GM23338 (cell line): ENCODE measurements at regions not wholly inside any gene's neighbourhood (a gene's known extent, or its start where the extent isn't known, plus 50 kb on each side); places are given as distances from the start of the nearest gene placed in this dataset.

Experiments used
- ATAC-seq: fragments of 200-7000 bp; cut with Tn5 transposase; 3 replicates; pipeline ENCODE4 v1.9.1; 2020
- DNase-seq: peaks from one replicate; pipeline ENCODE4 v3.0.0-alpha.2; 2015; ENCODE audit warnings: low spot score
- H2AFZ ChIP-seq: fragments of 200-600 bp; sonication (generic); 2 replicates; pipeline ENCODE4 v1.8.0; 2016; ENCODE audit warnings: antibody characterized with exemption, mild to moderate bottlenecking, moderate library complexity
- H3F3A ChIP-seq: fragments of 200-600 bp; sonication (generic); replicated peaks from 2 replicates; pipeline ENCODE4 v1.8.0; 2017; ENCODE audit warnings: antibody characterized with exemption, mixed run types, low read depth
- H3K27ac ChIP-seq: fragments of 200-600 bp; sonication (generic); 2 replicates; pipeline ENCODE4 v1.6.1; 2016; ENCODE audit warnings: low read depth
- H3K27me3 ChIP-seq: fragments of 200-600 bp; sonication (generic); 2 replicates; pipeline ENCODE4 v1.8.0; 2016; ENCODE audit warnings: mild to moderate bottlenecking, mixed run types, moderate library complexity; ENCODE audit not compliant: insufficient read depth
- H3K36me3 ChIP-seq: fragments of 200-600 bp; sonication (generic); 2 replicates; pipeline ENCODE4 v1.8.0; 2016; ENCODE audit warnings: mild to moderate bottlenecking; ENCODE audit not compliant: insufficient read depth
- H3K4me1 ChIP-seq: fragments of 200-600 bp; sonication (generic); 2 replicates; pipeline ENCODE4 v1.8.0; 2016; ENCODE audit warnings: mild to moderate bottlenecking, moderate library complexity; ENCODE audit not compliant: insufficient read depth
- H3K4me2 ChIP-seq: fragments of 200-600 bp; sonication (generic); 2 replicates; pipeline ENCODE4 v1.7.1; 2017; ENCODE audit warnings: mixed run types
- H3K4me3 ChIP-seq: fragments of 200-600 bp; sonication (generic); 2 replicates; pipeline ENCODE4 v1.6.1; 2016; ENCODE audit warnings: mixed run types
- H3K79me2 ChIP-seq: fragments of 200-600 bp; sonication (generic); replicated peaks from 2 replicates; pipeline ENCODE4 v1.8.0; 2017; ENCODE audit warnings: mild to moderate bottlenecking; ENCODE audit not compliant: insufficient read depth
- H3K9me2 ChIP-seq: fragments of 200-600 bp; sonication (generic); 2 replicates; pipeline ENCODE4 v1.8.0; 2017; ENCODE audit not compliant: insufficient read depth
- H4K20me1 ChIP-seq: fragments of 200-600 bp; sonication (generic); replicated peaks from 2 replicates; pipeline ENCODE4 v1.8.0; 2017; ENCODE audit warnings: mild to moderate bottlenecking; ENCODE audit not compliant: insufficient read depth
- H3K27ac Mint-ChIP-seq: 2 replicates; pipeline ENCODE4 v1.8.0; 2020; ENCODE audit warnings: inconsistent platforms, mild to moderate bottlenecking, moderate library complexity, mixed read lengths
- H3K27me3 Mint-ChIP-seq: 3 replicates; pipeline ENCODE4 v1.8.0; 2022; ENCODE audit warnings: low read depth, mild to moderate bottlenecking, moderate library complexity, mixed read lengths, inconsistent platforms; ENCODE audit not compliant: insufficient read depth, poor library complexity
- H3K36me3 Mint-ChIP-seq: 3 replicates; pipeline ENCODE4 v1.8.0; 2021; ENCODE audit warnings: low read depth, mild to moderate bottlenecking, inconsistent platforms, moderate library complexity, mixed read lengths
- H3K4me1 Mint-ChIP-seq: 3 replicates; pipeline ENCODE4 v1.8.0; 2020; ENCODE audit warnings: mild to moderate bottlenecking, inconsistent platforms, mixed read lengths
- H3K4me3 Mint-ChIP-seq: 3 replicates; pipeline ENCODE4 v1.8.0; 2021; ENCODE audit warnings: moderate library complexity, mild to moderate bottlenecking, inconsistent platforms, mixed read lengths
- H3K9me3 Mint-ChIP-seq: 3 replicates; pipeline ENCODE4 v1.8.0; 2020; ENCODE audit warnings: moderate library complexity, mild to moderate bottlenecking, inconsistent platforms, mixed read lengths
- CREB1 ChIP-seq: fragments of 250-450 bp; sonication (Bioruptor Pico); IDR thresholded peaks from 2 replicates; pipeline ENCODE4 v1.5.0; 2020; ENCODE audit warnings: low read depth, mild to moderate bottlenecking, moderate library complexity
- CTCF ChIP-seq, 2 experiments: fragments of 200-600 bp in 1 of 2; sonication (generic) in 1 of 2; conservative IDR thresholded peaks; 2 replicates each; pipeline versions ENCODE4 v1.5.1 to v1.6.1; 2016 to 2017; ENCODE audit warnings: antibody characterized with exemption in 2 of 2, low read depth in 2 of 2, mild to moderate bottlenecking in 2 of 2, moderate library complexity in 1 of 2
- ETS1 ChIP-seq: IDR thresholded peaks from 2 replicates; pipeline ENCODE4 v1.6.1; 2016; ENCODE audit warnings: antibody characterized with exemption
- EZH2 ChIP-seq: fragments of 200-600 bp; sonication (generic); IDR thresholded peaks from one replicate; pipeline ENCODE4 v1.8.0; 2017; ENCODE audit warnings: antibody characterized with exemption, mild to moderate bottlenecking, low read depth; ENCODE audit not compliant: unreplicated experiment
- EZH2phosphoT487 ChIP-seq: fragments of 200-600 bp; sonication (generic); IDR thresholded peaks from one replicate; pipeline ENCODE4 v1.8.1; 2018; ENCODE audit warnings: antibody characterized with exemption; ENCODE audit not compliant: unreplicated experiment
- JUNB ChIP-seq: IDR thresholded peaks from one replicate; pipeline ENCODE4 v1.6.1; 2016; ENCODE audit warnings: antibody characterized with exemption; ENCODE audit not compliant: unreplicated experiment
- NANOG ChIP-seq: IDR thresholded peaks from 2 replicates; pipeline ENCODE4 v1.6.1; 2016; ENCODE audit warnings: antibody characterized with exemption, borderline replicate concordance
- POLR2AphosphoS5 ChIP-seq: IDR thresholded peaks from 2 replicates; pipeline ENCODE4 v1.6.1; 2016; ENCODE audit warnings: antibody characterized with exemption, low read depth
- REST ChIP-seq: IDR thresholded peaks from one replicate; pipeline ENCODE4 v1.6.1; 2018; ENCODE audit warnings: antibody characterized with exemption; ENCODE audit not compliant: unreplicated experiment
- STAT1 ChIP-seq: IDR thresholded peaks from one replicate; pipeline ENCODE4 v1.6.1; 2016; ENCODE audit warnings: antibody characterized with exemption; ENCODE audit not compliant: unreplicated experiment
- ZNF114 ChIP-seq: fragments of 250-450 bp; sonication (Bioruptor Pico); IDR thresholded peaks from 2 replicates; pipeline ENCODE4 v1.5.0; 2020; ENCODE audit warnings: mild to moderate bottlenecking, moderate library complexity
- ZNF331 ChIP-seq: fragments of 250-450 bp; sonication (Bioruptor Pico); IDR thresholded peaks from 2 replicates; pipeline ENCODE4 v1.5.0; 2020; ENCODE audit warnings: low read depth, mild to moderate bottlenecking, moderate library complexity
- ZNF462 ChIP-seq: fragments of 250-450 bp; sonication (Bioruptor Pico); IDR thresholded peaks from 2 replicates; pipeline ENCODE4 v1.5.0; 2020; ENCODE audit warnings: mild to moderate bottlenecking, moderate library complexity

- TF ChIP-seq REST: no peak
- TF ChIP-seq ZNF462 (CRISPR knock-in tag): no peak
- TF ChIP-seq ETS1: no peak
- TF ChIP-seq JUNB: no peak
- no peak for TF ChIP-seq EZH2
- TF ChIP-seq ZNF331 (CRISPR knock-in tag): no peak
- no peak for TF ChIP-seq STAT1
- no peak for TF ChIP-seq EZH2phosphoT487
- TF ChIP-seq ZNF114 (CRISPR knock-in tag): no peak
- no peak for TF ChIP-seq NANOG
- no peak for TF ChIP-seq POLR2AphosphoS5
- TF ChIP-seq CREB1 (CRISPR knock-in tag): no peak
- TF ChIP-seq CTCF (conservative IDR thresholded peaks at IDR 0.05; ENCODE audit: low read depth in 2 of 2): no peak
- ATAC-seq: no peak
- Histone ChIP-seq H3K79me2 (no peaks in the 10 kb centered on the region), H4K20me1 (no peaks in the 10 kb centered on the region), H2AFZ (no peak overlapping the region), H3K27ac (no peak overlapping the region), H3K4me2 (peak overlapping the region; percentile 1; the same call in 1 of the 2 replicates), H3K4me1 (peaks cover 14% of the 10 kb centered on the region; the same call in 1 of the 2 replicates), H3K9me2 (0 out of 2 replicates have a peak, but pooled peaks cover 4% of the 10 kb centered on the region), H3F3A (no peaks in the 10 kb centered on the region), H3K36me3 (no peaks in the 10 kb centered on the region), H3K27me3 (no peaks in the 10 kb centered on the region), H3K4me3 (no peak overlapping the region)
- Mint-ChIP-seq H3K4me1 (peaks cover 16% of the 10 kb centered on the region), H3K27me3 (peaks cover 2% of the 10 kb centered on the region), H3K27ac (no peak overlapping the region), H3K36me3 (peaks cover 10% of the 10 kb centered on the region; the same call in 2 of the 3 replicates), H3K9me3 (peaks cover 13% of the 10 kb centered on the region), H3K4me3 (no peak overlapping the region)
- DNase-seq: no peak
Observed at GRCh38 chr19:28520998-28521568, 691.9 kb downstream of the UQCRFS1 start.
